Globus pallidus (tissue), 1 donor: ENCODE measurements at regions not wholly inside any gene's neighbourhood (a gene's known extent, or its start where the extent isn't known, plus 50 kb on each side); places are given as distances from the start of the nearest gene placed in this dataset.

Source experiments
- DNase-seq: peaks from one replicate; pipeline ENCODE4 v3.0.0-alpha.2; 2015; ENCODE audit warnings: low spot score

GRCh38 chrX:129176710-129177109 is 346.6 kb downstream of the SMARCA1 start:
- no peak for DNase-seq

- no peak for DNase-seq
Observed at GRCh38 chrX:129161108-129161507, 362.2 kb downstream of the SMARCA1 start.

- DNase-seq = no peak
Observed at GRCh38 chrX:129158505-129158904, 364.8 kb downstream of the SMARCA1 start.

- DNase-seq = no peak
Observed at GRCh38 chrX:129145840-129146272, 377.4 kb downstream of the SMARCA1 start.

- no peak for DNase-seq
Observed at GRCh38 chrX:129145385-129145784, 377.9 kb downstream of the SMARCA1 start.

- DNase-seq = no peak
Observed at GRCh38 chrX:129144172-129145038, 378.9 kb downstream of the SMARCA1 start.

GRCh38 chrX:129139837-129140598 is 383.3 kb downstream of the SMARCA1 start:
- no peak for DNase-seq

- no peak for DNase-seq
Observed at GRCh38 chrX:129125122-129125914, 398.0 kb downstream of the SMARCA1 start.

- no peak for DNase-seq
Observed at GRCh38 chrX:129123795-129124194, 399.5 kb downstream of the SMARCA1 start.

GRCh38 chrX:129116676-129117470 is 406.4 kb downstream of the SMARCA1 start:
- peak; percentile 30 for DNase-seq

GRCh38 chrX:129115935-129116334 is 407.4 kb downstream of the SMARCA1 start:
- no peak for DNase-seq

- no peak for DNase-seq
Observed at GRCh38 chrX:129115104-129115503, 408.2 kb downstream of the SMARCA1 start.

- DNase-seq = no peak
Observed at GRCh38 chrX:129111081-129111798, 412.1 kb downstream of the SMARCA1 start.

- DNase-seq = no peak
Observed at GRCh38 chrX:129108936-129109335, 414.4 kb downstream of the SMARCA1 start.

- DNase-seq = no peak
Observed at GRCh38 chrX:129099207-129099606, 424.1 kb downstream of the SMARCA1 start.

GRCh38 chrX:129097668-129098067 is 425.6 kb downstream of the SMARCA1 start:
- DNase-seq = no peak

GRCh38 chrX:129093706-129094105 is 429.6 kb downstream of the SMARCA1 start:
- no peak for DNase-seq

- DNase-seq = no peak
Observed at GRCh38 chrX:129092757-129093156, 430.5 kb downstream of the SMARCA1 start.

GRCh38 chrX:129092242-129092641 is 431.0 kb downstream of the SMARCA1 start:
- DNase-seq = no peak

GRCh38 chrX:129091097-129091496 is 432.2 kb downstream of the SMARCA1 start:
- no peak for DNase-seq

- no peak for DNase-seq
Observed at GRCh38 chrX:129086802-129087201, 436.5 kb downstream of the SMARCA1 start.
